Stimulated activated CD4-positive, alpha-beta T cell treated with anti-CD3 and anti-CD28 coated beads, TNF-alpha, amount 100 ng/mL, for 24 hours (primary cell): ENCODE measurements at regions not wholly inside any gene's neighbourhood (a gene's known extent, or its start where the extent isn't known, plus 50 kb on each side); places are given as distances from the start of the nearest gene placed in this dataset.

ENCODE experiments used
- DNase-seq, 3 experiments: peaks; one replicate each; pipeline ENCODE4 v3.0.0-alpha.2; 2020; ENCODE audit warnings: low read depth in 3 of 3

DNA sequence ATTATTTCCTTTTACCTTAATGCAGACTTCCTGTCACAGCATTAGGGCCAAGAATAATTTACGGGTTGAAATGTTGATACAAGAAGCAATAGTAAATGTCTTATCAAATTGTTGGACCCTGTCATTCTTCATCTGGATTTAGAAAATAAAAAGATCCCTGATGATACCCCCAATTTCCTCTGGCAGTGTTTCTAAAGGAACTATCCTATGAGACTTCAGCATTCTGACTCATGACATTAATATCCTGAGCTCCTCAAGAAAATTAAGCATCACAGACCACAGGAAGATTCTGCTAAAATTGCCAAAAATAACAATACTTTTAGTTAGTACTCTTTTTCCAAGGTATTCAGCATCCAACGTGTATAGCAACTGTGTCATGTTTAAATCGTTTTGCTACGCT lies 490.5 kb upstream of the ANKRD30A start:
- no peak for DNase-seq

DNA sequence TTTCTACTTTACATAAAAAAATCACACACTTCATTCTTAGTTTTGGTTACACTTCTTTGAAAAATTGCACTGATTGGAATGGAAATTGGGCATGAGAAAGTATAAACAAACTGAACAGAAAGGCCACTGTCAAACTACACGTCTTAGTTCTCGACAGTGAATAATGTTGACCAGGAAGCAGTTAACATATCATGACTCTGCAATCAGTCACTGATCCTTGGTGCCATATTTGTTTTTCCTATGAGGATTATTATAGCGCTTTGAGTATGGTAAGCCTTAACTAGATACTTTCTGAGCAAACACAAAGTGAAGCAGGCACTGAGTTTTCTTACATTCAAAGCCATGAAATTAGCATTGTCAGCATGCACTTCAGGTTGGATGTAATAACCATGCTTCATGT lies 495.1 kb upstream of the ANKRD30A start:
- DNase-seq, result no peak

DNA sequence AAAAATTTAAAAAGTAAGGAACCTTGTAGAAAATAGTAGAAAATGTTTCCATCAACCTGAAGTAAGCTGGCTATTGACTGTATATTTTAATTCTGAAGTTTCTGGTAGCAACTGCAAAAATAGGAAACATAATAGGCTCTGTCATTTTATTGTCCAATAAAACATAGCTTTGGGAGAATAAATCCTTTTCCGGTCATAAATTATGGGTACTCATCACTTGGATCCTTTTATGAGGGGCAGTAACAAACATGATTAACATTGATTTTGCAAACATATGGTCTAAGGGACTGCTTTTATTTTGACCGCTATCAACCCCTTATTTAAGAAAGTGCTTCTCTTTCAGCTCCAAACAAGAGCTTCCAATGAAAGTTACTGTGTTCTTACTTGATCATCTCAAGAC lies 495.9 kb upstream of the ANKRD30A start:
- DNase-seq, result no peak

DNA sequence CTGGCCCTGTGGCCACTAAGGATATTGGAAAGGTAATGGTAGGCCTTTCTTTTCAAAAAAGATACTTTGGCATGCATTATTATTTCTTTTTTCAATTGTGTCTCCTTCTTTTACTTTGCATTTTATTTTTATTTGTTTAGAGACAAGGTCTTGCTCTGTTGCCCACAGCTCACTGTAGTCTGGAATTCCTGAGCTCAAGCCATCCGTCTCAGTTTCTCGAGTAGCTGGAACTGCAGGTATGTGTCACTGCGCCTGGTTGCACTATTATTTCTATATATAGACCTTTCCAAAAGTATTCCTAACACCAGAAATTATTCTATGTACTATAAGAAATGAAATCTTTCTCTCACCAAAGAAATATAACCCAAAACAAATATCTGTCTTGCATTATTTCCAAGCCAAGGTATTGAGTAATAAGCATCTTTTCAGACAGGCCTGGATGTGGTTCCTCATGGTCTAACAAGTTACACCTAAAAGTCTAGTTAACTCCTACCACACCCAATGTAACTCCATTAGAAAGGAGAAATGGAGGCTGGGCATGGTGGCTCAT lies 500.8 kb upstream of the ANKRD30A start:
- no peak for DNase-seq

DNA sequence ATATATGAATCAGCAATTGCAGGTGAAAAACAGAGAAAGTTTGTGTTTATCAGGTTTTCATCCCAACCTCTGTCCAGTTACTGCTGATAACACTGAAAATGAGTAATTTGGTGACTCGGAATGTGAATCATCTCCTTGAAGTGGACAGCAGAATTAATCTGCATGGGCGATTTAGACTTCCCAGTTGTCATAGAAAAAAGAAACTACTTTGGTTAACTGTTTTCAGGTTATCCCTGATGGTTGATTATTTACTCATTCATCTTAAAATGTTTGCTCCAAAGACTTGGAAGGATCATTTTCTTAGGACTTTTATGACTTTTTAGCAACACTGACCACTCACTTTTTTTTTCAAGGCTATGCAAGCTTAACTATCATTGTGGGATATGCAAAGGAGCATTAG lies 504.1 kb upstream of the ANKRD30A start:
- DNase-seq, result no peak

DNA sequence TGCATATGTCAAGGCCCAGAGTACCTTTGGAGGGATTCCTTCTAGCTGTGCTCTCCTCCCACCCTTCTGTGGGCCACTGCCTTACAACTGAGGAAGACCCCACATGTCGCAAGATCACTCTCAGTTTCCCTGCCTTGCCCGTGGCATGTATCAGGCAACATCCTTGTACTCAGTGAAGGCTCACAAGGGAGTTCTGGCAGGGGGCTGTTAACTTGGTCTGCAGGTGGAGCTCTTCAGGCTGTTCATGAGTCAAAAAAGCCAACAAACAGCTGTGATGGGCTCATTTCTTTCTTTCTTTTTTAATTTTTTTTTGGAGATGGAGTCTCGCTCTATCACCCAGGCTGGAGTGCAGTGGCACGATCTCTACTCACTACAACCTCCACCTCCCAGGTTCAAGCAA lies 513.0 kb upstream of the ANKRD30A start:
- DNase-seq, result no peak

DNA sequence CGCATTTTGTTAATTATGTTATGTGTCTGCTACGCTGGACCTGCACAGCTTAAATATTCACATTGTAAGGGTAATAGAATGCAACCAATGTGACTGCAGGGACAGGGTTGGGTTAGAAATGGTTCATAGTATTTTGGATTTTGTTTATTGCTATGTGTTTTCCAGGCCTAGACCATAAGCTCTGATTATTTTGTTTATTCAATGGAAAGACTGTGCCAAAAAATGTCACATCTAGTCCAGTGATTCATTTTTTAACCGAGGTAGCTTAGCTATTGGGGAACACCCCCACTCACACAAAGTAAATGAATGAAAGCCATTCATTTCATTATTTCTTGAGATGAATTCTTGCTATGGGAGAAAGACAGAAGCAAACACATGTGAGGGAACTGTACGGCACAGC lies 516.5 kb upstream of the ANKRD30A start:
- DNase-seq, result no peak

DNA sequence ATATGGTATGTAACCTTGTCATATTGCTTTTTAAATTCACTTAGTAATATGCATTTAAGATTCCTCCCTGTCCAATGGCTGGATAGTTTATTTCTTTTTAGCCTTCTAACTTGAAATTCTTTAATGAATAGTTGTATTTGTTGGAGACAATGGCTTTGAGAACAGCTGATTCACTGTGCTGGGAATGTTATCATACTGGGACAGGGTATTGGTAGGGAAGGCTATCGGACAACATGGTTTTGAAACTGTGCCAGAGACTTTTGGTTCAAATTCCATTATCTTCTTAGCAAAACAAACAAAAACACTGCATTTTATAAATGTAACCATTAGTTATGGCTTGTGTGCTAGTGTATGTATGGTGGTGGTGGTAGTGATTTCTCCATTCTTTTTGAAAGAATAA lies 517.1 kb upstream of the ANKRD30A start:
- DNase-seq, result no peak

DNA sequence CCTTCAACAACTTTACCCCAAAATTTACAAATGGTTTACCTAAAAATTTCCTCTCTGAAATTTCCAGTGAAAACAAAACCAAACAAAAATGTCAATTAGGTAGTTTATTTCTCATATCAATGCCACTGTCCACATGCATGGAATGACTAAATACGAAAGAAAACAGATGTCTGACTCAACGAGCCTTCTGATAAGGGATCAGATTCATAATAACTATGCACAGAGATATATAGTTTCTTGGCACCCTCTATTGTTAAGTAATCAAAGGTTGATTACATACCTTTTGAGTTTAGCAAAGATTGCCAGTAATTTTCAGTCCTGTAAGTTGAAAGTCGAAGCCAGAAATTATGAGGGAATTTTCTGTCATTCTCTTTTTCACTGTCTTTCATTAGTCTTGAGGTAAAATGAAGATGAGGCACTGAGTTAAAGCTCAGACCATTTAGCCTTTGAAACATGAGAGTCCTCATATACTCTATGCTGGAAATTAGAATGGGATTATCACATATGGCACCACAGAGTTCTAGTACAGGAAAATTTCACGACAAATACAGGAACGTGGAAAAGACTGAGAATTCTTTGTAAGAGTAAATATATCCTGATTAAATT lies 519.1 kb upstream of the ANKRD30A start:
- no peak for DNase-seq

DNA sequence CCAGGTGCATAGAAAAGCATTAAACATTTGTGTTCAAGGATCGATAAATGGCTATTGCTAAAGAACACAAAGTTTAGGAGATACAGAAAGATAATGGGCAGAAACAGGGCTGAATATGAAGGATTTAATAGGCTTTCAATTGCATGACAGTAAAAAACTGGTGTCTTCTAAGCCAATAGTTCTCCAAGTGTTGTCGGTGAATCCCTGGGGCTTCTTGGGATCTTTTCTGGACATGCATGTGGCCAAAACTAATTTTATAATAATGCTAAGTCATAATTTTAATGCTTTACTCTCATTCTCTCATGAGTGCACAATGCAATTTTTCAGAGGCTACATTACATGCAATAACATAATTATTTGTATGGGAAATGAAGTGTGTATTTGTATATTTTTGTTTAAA lies 521.1 kb upstream of the ANKRD30A start:
- no peak for DNase-seq

DNA sequence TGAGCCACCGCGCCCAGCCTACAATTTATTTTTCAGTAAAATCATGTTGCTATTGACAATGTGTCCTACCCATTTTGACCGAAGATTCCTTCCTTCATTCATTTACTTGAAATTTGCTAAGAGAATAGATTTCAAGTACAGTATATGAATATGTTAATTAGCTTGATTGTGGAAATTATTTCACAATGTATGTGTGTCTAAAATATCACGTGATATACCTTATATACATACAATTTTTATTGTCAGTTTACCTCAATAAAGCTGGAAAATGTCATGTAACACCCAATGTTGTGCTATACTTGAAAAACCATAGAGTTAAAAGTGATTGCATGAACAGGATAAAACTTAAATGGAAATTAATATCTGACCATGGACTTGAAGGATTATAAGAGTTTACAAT lies 521.7 kb upstream of the ANKRD30A start:
- DNase-seq, result no peak

DNA sequence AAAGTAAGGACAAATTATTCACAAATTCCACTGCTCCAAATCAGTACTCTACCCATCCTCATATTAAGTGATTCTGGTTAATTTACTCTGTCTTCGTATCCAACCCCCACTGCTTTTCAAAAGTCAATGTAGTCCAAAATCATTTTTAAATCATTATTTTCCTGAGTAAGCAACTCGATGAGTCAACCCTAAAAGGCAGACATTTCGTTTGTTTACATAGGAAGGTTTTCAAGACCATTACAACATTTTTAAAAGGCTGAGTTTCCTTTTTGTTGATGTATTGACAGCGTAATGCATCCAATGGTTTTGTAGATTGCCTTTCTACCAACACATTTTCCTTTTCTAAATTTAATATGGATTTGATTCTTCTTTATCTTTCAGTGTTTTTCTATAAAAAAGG lies 523.0 kb upstream of the ANKRD30A start:
- no peak for DNase-seq

DNA sequence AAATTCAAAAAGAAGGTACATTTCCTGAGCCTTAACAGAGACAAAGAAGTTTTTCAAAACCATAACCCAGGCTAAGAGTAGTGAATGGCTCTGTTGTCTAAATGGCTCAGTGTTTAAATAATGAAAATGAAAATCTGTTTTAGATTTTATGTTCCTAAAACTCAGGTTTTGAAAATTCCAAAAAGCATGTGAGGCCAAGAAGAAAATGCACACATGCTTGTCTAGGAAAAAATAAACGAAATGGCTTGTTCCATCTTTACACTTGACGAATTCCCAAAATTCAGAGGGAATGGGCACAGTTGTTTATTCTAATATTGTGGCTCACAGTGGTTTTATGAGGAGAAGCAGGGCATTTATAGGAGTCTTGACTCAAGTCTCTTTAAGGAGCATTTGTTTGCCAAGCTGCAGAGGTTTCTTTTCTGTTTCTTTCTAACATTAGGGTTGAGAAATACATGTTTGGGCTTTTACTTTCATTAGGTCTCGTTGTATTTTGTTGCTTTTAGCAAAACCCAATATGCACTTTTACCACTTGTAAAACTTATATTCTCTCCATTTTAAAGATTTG lies 527.6 kb upstream of the ANKRD30A start:
- no peak for DNase-seq

DNA sequence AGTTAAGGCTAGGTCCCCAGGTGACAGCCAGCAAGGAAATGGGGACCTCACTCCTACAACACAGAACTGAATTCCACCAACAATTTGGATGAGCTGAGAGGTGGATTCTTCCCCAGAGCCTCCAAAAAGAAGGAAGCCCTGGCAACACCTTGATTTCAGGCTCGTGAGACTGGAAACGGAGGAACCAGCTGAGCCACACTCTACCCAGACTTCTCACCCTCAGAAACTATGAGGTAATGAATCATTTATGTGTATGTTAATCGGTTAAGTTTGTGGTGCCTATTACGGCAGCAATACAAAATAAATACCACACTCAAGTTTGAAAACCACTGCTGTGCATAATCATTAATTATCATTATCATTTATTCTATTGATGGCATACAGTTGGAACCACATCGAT lies 532.4 kb upstream of the ANKRD30A start:
- no peak for DNase-seq

DNA sequence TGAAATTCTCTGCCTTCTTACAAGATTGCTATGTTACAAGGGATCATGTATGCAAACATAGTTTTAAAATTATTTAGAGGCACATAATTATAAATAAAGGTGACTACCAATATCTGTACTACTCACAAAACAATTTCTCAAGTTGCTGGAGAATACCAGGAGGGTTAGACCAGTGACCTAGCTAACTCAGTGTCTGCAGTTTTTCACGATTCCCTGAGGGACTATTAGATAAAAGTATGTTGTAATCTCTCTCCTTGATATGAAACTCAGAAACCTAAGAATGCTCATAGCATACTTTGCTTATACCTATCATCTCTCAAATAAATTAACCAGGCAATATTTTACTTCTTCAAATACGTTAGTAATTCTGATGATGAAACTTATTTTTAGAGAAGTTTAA lies 534.0 kb upstream of the ANKRD30A start:
- DNase-seq, result no peak

DNA sequence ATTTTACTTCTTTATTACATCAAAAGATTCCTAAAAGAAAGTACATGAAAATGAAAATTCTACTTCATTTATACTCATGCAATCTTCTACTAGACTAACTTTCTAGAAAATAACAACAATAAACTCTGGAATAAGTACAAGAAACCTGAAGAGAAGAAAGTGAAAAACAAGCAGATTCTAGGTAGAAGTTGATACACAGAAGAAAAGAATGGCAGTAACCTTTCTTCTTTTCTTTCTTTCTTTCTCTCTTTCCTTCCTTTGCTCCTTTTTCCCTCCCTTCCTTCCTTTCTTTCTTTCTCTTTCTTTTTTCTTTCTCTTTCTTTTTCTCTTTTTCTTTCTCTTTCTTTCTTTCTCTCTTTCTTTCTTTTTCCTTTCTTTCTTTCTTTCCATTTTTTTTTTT lies 541.7 kb upstream of the ANKRD30A start:
- DNase-seq, result no peak

DNA sequence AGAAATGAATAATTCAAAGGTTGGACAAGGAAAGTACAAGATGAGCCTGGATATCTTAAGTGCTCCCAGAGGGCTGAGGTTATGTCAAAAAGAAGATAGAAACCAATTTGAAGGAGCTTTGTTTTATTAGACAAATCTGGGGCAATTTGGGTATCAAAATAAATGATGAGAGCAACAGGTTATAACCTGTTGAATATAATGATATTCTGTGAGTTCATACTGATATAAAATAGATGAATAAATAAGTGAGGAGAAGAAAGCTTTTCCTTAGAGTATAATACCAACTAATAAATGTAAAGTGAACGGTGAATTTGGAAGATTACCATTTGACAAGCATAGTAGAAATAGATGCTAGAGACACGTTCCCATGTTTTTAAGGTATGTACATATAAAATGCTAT lies 544.2 kb upstream of the ANKRD30A start:
- DNase-seq, result no peak

DNA sequence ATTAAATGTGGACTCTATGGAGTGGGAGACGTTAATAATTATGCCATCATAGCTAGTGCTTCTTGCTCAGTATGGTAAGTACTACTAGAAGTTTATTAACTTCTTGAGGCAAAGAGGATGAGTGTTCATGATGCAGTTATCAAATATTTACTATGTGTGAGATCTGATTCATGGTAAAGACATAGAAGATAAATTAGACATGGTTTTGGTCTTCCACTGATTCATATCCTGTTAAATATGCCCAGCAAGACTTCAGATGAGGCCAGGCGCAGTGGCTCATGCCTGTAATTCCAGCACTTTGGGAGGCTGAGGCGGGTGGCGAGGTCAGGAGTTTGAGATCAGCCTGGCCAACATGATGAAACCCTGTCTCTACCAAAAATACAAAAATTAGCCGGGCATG lies 547.1 kb upstream of the ANKRD30A start:
- no peak for DNase-seq

DNA sequence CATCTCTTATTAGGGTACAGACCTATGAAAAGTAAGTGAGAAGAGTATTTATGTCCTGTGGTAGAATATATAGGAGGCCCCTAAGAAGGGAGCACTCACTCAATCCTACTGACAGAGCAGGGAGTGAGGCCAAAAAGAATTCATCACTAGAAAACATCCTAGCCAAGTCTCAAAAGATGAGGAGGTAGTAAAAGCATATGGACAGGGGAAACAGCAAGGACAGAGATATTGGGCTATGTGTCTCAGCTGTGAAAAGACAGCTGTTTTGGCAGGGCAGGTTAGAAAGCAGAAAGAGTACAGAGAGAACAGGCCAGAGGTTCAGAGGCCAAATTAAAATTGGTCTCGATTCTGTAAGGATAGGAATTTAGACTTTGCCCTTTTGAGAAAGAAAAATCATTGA lies 548.3 kb upstream of the ANKRD30A start:
- no peak for DNase-seq

DNA sequence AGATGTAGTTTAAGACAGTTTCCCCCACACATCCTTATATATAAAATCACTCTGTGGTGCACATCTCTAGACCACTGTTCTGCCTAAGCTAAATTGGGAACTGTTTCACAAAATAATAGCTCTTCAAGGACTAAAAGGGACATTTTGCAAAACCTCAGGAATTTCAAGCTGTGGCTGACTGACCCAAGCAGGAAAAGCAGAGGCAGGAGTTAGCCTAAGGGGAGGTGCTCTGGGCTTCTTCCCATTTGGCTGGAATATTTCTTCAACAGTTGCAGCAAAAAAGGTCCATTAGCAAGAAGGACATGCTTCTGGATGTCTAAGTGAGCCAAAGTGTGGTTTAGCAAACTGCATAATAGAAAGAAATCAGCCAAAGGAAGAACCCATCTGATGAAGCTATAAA lies 551.2 kb upstream of the ANKRD30A start:
- no peak for DNase-seq

DNA sequence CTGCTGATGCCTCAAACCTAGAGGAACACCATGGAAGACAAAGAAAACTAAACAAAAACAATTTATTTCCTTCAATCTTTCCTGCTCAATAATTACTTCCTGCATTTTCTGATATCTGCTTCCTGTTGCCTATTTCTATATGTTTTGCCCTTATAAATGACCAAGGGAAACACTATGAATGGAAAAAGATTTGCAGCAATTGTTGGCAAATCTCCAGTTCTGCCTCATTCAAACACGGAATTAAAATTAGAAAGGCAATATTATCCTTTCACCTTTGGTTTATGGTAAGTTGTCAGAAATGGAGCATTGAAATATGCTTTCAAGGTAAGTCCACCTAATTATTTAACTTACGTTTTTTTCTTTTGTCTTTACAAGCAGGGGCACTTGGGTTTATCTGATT lies 552.2 kb upstream of the ANKRD30A start:
- DNase-seq, result no peak

DNA sequence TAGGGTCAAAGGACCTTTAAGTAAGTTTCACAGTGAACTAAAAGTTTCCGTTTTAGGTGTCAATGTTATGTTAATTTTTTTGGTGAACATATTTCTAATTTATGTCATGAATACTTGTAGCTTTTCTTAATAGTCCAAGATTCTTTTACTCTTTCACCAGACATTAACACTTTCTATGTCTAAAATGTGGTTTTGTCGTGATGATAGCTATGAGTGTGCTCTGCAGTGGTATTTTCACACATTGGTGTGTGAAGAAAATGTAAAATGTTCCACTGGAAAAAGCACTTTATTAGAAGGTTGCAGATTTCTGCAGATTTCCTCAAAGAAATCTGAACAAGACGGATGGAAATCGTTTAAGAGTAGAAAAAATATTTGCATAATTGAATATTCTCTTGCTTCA lies 561.0 kb upstream of the ANKRD30A start:
- DNase-seq, result no peak

DNA sequence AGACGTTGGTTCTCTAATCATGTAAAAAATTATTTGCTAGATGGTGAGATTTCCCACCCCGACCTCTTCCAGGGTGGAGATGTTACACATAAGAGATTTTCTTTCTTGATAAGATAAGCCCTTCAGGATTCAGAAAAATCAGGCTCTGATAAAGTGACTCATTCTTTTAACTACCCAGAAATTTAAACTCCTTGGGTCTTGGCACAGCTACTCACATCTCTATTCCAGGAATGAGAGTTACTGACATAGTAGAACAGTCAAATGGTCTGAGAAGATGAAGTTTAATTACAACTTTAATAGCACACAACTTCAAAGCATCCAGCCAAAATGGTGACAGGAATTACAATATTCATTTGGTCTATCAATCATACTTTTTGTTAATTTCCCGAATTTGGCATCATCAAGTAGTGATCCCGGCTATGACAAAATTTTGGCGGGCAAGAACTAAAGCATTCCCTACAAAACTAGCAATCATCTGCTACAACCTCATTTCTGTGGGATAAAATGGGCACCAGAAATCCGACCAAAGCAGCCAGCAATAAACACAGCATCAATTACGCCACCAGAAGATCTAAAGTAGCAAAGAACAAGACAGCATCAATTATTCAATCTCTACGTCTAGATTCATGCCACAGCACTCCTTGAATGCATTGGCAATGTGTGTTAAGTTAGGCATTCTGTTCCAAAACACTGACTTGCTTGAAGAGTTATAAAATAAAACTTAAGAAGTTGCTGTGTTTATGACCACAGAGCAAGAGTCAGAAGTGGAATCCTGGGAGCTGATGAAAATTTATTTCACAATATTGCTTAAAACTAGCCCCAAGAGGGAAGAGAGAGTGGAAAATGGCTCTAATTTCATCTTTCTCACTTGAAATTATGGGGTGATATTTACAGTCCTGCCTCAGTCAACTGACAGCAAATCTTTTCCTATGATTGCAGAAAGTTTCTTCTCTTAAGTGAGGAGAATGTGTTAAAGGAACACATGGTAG lies 565.7 kb upstream of the ANKRD30A start:
- DNase-seq, result no peak
